ENCODE measurements at regions not wholly inside any gene's neighbourhood (a gene's known extent, or its start where the extent isn't known, plus 50 kb on each side); places are given as distances from the start of the nearest gene placed in this dataset.

- no peak for DNase-seq
Measured at GRCh38 chr10:130985158-130985753, 326.3 kb downstream of the TCERG1L start.

DNA sequence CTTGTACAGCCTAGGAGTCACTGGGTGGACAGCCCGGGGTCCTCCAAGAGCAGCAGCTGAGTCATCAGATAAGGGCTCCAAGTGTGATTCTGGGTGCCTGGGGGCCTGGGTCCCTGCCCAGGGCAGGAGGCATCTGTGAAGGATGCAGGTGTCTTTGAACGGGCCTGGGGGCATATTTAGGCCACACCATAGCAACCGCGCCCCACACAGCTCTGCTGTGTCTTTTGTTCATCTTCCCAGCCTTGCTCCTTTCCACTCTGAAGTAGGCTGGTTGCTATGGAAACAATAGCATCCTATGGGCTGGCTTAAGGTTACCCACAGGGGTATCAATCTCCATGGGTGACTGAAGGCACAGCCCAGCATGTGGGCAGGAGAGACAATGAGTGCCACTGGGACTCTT, 324.7 kb downstream of the TCERG1L start:
- DNase-seq, result no peak

GRCh38 chr10:130987401-130987800, 324.1 kb downstream of the TCERG1L start:
- no peak for DNase-seq

DNA sequence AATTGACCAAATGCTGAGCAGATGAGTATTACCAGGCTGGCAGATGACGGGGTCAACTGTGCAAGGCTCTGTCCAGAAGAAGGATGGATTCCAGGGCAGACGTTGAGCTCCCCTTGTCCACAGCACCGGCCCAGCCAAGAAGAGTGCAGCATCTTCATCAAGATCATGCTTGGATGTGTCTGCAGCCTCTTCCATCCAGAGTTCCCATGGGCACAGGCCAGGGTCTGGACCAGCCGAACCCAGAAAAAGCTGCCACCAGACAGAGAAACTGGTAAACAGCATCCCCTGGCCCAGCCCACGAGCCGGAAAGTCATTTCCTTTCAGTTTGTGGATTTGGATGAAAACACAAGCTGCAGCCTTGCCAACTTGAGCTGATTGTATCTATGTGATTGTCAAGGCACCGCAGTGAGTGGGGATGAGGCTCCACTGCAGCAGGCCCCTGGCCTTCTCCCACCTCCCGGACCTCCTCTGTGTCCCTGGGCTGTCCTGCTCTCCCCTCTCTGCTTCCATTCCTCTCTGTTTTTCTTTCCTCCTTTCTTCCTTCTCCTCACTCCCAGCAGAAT, 321.8 kb downstream of the TCERG1L start:
- no peak for DNase-seq

DNA sequence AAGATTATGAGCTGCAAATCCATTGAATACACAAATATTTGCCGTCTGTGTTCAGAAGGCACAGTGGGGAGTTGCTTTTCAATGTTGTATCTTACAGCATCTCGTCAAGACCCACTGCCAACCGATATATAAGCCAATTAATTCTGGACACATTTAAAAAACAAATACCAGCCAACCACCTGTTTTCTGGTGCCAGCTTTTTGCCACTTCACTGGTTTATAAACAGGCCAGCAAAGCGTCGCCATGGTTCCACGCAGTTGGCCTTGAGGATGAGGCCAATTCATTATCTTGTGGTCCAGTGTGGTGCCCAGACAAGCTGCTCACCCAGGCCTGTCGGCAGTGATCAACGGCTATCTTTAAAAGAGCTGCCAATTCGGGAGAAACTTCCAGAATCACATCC, 321.0 kb downstream of the TCERG1L start:
- DNase-seq, result no peak

DNA sequence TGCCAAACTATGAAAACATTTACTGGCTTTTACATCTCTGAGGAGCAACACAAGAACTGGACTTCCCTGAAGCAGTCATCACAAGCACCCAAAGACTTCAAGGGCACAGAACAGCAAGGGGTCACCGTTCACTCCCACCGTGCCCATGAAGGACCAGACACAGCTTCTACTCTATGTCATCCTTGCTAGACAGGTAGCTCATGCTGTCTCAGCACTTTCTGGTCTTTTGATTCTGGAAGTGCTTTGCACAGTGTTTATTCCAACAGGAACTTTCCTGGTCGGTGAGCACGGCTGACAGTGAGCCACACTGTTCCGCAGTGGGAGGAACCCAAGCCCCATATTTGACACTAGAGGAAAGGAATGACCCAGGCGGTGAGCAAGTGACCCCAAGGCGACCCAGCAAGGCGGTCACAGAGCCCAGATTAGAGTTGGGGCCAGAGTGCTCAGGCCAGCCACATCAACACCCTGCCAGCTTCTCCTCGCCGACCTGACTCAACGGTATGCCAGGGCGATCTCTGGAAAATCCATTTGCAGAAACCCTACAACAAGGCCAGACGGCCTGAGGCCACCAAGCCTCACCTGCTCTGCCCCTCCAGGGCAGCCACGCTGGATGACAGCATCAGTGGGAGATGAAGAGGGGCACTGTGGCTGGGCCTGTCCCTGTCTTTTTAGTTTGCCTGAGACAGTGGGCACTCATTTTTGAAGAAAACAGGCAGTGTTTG, 318.6 kb downstream of the TCERG1L start:
- DNase-seq, result no peak

- no peak for DNase-seq
Measured at GRCh38 chr10:130993612-130994011, 317.9 kb downstream of the TCERG1L start.

DNA sequence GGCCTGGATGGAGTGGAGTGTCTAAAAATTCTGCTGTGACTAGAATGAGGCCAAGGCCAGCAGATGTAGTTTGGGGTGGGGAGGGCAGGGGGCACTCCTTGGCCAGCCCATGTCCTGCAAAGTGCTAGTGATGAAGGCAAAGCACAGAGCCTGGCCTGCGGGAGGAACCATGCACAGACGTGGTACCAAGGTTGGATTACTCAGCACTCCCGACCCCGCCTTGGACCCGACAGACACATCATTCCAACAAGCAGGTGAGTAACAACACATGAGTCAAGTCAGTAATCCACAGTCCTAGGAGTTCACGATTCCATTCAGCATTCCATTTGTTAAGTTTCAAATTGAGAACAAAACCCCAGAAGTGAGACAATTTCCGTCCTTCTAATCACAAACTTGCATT, 317.3 kb downstream of the TCERG1L start:
- DNase-seq, result no peak

GRCh38 chr10:130994845-130995244, 316.7 kb downstream of the TCERG1L start:
- no peak for DNase-seq

DNA sequence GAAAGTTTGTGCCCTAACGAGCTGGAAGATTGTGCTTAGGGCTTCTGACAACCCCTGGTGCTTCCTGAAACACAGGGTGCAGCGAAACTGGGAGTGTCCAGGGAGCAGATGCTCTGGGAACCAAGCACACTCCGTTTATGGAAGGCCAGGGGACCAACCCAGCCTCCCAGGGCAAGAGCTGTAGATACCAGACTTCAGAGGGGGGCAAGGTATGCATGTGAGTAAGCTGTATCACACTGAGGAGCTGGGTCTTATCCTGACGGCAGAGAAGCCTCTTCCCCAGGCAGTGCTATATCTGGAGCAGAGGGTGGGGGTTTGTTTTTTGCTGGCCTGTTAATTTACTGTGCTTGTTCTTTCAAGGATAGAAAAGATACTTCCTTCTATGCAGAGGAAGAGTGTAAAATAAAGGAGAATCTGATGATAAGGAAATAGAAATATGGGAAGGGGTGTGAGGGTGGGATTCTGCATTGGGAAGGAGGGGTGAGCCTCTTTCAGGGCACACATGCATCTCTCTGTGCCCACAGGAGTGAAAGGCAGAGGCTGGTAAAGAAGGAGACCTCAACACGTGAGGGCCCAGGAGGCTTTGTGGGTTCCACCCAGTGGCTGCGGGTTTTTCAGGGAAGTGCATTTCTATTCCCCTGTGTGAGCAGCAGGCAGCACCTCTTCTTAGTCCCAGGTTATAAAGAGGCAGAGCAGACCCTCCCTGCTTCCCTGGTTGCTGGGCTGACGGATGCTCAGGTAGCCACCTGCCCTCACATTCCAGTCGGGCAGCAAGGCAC, 314.1 kb downstream of the TCERG1L start:
- DNase-seq, result no peak

- DNase-seq, result no peak
Measured at GRCh38 chr10:130998046-130998435, 313.5 kb downstream of the TCERG1L start.

GRCh38 chr10:130998642-130999041, 312.9 kb downstream of the TCERG1L start:
- DNase-seq, result no peak

- no peak for DNase-seq
Measured at GRCh38 chr10:130999376-131000202, 311.9 kb downstream of the TCERG1L start.

DNA sequence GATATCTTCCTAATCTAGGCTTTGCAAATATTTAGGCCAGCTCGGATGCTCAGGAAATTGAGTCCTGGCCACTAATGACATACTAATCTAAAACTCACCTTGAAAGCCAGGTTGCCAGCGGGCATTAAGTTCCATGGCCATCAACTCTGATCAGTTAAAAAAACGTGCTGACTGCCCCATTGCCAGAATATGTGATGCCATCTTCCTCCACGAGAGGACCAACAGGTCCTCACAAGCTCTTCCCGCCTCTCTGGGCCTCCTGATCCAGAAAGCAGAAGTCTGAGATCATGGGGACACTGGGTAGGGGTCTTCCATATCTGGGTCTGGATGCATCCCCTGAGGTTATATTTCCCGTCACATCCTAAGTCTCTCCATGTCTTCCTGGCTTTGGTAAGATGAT, 311.3 kb downstream of the TCERG1L start:
- DNase-seq, result no peak

DNA sequence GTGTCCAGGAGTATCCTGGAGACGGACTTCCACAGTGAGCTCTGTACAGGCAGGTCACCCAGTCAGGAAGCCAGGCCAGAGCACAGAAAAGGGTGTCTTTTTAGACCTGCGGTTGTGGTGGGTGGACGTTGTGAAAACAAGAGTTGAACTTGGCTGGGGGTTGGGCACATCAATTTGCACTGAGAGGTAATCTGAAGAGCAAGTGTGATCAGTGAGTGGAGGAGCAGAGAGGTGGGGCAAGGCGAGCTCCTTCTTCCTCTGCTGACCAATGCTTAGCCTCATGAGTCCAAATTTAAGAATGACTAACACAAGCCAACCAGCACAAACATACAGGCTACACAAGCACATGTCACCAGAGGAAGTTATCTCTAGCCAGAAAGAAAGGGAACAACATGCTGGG, 310.8 kb downstream of the TCERG1L start:
- no peak for DNase-seq

GRCh38 chr10:131001438-131001837, 310.1 kb downstream of the TCERG1L start:
- no peak for DNase-seq

- no peak for DNase-seq
Measured at GRCh38 chr10:131002031-131002861, 309.3 kb downstream of the TCERG1L start.

DNA sequence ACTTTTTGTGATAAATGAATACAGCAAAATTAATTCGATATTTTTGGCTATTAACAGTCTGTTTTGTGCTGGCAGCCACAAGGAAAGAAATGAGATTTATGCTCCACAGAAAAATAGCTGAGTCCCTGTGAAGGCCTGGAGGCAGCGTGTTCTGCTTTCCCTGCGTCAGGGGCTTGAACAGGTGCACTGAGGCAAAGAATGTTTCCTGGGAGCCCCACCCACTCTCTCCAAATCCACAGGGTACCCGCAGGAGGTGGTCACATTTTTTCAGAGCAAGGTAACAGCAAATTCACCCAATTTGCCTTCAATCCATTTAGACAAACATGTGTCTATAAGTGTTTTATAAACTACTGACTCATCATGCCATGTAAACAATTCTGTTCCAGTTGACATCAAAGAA, 308.1 kb downstream of the TCERG1L start:
- no peak for DNase-seq

GRCh38 chr10:131004276-131004675, 307.2 kb downstream of the TCERG1L start:
- no peak for DNase-seq

DNA sequence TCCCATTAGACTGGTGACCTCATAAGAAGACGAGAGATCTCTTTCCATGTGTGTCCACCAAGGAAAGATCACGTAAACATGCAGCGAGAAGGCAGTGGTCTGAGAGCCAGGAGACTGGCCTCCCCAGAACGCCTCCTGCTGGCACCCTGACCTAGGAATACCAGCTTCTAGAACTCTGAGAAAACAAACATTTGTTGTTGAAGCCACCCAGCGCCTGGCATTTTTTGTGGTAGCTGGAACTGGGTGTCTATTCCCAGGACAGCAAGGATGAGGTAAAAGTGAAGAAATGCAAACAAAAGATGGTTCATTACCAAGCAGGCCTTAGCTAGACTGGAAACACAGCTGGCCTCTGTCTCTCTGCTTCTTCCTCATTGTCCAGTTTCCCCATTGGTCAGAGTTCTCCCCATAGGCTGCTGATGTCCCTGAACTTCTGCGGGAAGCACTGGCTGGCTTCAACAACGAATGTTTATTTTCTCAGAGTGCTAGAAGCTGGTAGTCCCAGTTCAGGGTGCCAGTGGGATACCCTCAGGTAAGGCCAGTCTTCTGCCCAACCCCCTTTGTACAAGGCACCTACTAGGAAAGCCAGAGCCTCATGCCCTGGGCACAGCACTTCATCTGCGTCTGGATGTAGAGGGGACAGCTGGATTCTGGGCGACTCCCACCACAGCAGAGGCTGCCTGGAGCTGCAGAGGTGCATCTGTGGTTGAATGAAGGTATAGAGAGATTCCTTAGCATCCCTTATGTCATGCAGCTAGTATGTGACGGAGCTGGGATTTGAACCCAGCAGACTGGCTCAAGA, 304.9 kb downstream of the TCERG1L start:
- no peak for DNase-seq

GRCh38 chr10:131009791-131010190, 301.7 kb downstream of the TCERG1L start:
- no peak for DNase-seq

All from DMS53 (cell line).